Ovary (tissue), 7 donors: ENCODE measurements at regions not wholly inside any gene's neighbourhood (a gene's known extent, or its start where the extent isn't known, plus 50 kb on each side); places are given as distances from the start of the nearest gene placed in this dataset.

Experiments used
- DNase-seq, 5 donors: peaks; one replicate each; pipeline ENCODE4 v3.0.0-alpha.2; 2019 to 2020
- H3K27ac ChIP-seq, 2 donors: fragments of 200-600 bp; one replicate each; pipeline versions ENCODE4 v1.5.1 to v1.8.0; 2019 to 2022
- H3K27me3 ChIP-seq: fragments of 200-600 bp; one replicate; pipeline ENCODE4 v1.8.0; 2022
- H3K36me3 ChIP-seq: fragments of 200-600 bp; sonication (generic); one replicate; pipeline ENCODE4 v1.5.1; 2019
- H3K4me1 ChIP-seq: one replicate; pipeline ENCODE4 v1.8.1; 2013; ENCODE audit warnings: mild to moderate bottlenecking, moderate library complexity; ENCODE audit not compliant: insufficient read depth
- H3K4me3 ChIP-seq: fragments of 200-600 bp; sonication (generic); one replicate; pipeline ENCODE4 v1.5.1; 2017
- H3K9me3 ChIP-seq, 2 donors: fragments of 200-600 bp in 1 of 2; sonication (generic) in 1 of 2; one replicate each; pipeline versions ENCODE4 v1.5.1 to v1.8.1; 2013 to 2019; ENCODE audit warnings: mild to moderate bottlenecking in 1 of 2, moderate library complexity in 1 of 2
- EP300 ChIP-seq: sonication (generic); formaldehyde crosslinking; IDR thresholded peaks from one replicate; pipeline ENCODE4 v1.6.1; 2017; ENCODE audit warnings: antibody characterized with exemption
- POLR2A ChIP-seq: fragments of 450-650 bp; IDR thresholded peaks from one replicate; pipeline ENCODE4 v1.6.1; 2017; ENCODE audit warnings: antibody characterized with exemption, mild to moderate bottlenecking, moderate library complexity
- WGBS, 3 donors: extraction: QIAGEN DNeasy Blood & Tissue Kit in 1 of 3; methylation state at CpG; one replicate each; pipeline versions ENCODE4 v1.1.5 to v1.1.7; 2013 to 2017; 5-methylcytosine and 5-hydroxymethylcytosine counted together
- intact Hi-C, 4 donors: fragments of 100-400 bp; cut with DNase I; formaldehyde crosslinking; loops; one replicate each; pipeline versions ENCODE4 v1.11.0 to v1.15.1; 2022 to 2023
- TF ChIP-seq, protein P1 (sequence below), 3 donors: fragments of 450-650 bp in 2 of 3; fragments of 200-600 bp in 1 of 3; IDR thresholded peaks; one replicate each; pipeline versions ENCODE4 v1.5.1 to v1.8.0; 2016 to 2022; ENCODE audit warnings: antibody characterized with exemption in 3 of 3, mild to moderate bottlenecking in 1 of 3
- donor health status: DM: no; HTN: no; CAD: no; lungs with moderate emphysema.
- donor health status: DM: no; HTN: no; CAD: no.
- donor health status: Bipolar disorder and iron deficiency.
- donor health status: DM: no; HTN: no; CAD: no.
- donor health status: DM: yes; HTN: yes; CAD: no.

DNA sequence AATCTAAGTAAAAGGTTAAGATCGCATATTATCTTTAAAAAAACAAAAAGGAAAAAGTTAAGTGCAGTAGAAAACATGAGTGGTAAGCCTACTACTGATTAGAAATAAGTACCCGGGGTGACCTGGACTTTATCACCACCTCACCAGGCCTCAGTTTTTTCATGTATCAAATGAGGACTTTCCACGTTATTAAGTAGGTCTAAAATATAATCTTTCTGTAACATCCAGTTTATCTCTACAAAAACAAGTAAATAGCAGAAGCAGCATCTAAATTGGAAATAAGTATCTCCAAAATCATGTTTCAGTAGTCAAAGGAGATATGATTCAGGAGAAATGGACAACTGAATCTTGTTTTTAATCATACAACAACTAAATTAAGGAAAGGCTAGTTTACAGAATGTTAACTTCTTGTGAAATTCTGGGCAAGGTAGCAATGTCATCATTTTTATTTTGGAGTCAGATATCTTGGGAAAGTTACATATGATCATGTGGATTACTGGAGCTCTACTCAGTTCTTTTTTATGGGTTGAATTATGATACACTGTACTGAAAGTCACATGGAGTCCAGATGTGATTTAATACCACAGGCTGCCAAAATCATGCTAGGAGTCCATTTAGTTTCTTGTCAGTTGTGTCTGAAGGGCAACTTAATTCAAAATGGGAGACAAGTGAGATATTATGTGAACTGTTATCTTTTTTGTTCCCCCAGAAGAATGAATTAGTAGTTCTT, 114.7 kb upstream of the PRL start:
- Histone ChIP-seq H3K4me3 (no peak overlapping the region), H3K4me1 (no peaks in the 10 kb centered on the region), H3K27me3 (no peaks in the 10 kb centered on the region), H3K27ac (no peak overlapping the region), H3K9me3 (no peaks in the 10 kb centered on the region), H3K36me3 (no peaks in the 10 kb centered on the region)
- WGBS, 3 donors, result 80 to 89% (median 88%) methylated on average over 3 of the region's 3 CpGs
- TF ChIP-seq EP300 (no peak), POLR2A (no peak)
- TF ChIP-seq, protein P1, sequence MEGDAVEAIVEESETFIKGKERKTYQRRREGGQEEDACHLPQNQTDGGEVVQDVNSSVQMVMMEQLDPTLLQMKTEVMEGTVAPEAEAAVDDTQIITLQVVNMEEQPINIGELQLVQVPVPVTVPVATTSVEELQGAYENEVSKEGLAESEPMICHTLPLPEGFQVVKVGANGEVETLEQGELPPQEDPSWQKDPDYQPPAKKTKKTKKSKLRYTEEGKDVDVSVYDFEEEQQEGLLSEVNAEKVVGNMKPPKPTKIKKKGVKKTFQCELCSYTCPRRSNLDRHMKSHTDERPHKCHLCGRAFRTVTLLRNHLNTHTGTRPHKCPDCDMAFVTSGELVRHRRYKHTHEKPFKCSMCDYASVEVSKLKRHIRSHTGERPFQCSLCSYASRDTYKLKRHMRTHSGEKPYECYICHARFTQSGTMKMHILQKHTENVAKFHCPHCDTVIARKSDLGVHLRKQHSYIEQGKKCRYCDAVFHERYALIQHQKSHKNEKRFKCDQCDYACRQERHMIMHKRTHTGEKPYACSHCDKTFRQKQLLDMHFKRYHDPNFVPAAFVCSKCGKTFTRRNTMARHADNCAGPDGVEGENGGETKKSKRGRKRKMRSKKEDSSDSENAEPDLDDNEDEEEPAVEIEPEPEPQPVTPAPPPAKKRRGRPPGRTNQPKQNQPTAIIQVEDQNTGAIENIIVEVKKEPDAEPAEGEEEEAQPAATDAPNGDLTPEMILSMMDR (IDR thresholded peaks at IDR 0.05), result no peak
- intact Hi-C loops, result no loop called here
- no peak for DNase-seq

DNA sequence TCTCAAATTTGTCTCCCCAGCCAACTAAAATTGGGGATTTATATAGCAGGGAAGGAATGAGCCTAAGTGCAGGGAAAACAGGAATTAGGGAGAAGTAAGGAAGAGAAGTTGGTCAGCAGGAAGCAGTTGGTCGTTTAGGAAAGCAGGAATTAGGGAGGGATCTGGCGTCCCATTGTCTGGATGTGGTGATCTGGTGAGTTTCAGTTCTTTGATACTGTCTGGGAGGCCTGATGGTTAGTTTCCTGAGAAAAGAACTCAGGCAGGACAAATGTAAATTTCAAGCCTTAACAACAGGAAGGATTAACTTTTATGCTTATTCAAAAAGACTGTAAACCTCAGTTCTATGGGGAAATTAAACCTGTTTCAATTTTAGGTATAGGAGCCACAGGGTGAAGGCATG, 116.2 kb upstream of the PRL start:
- H3K36me3 ChIP-seq, result no peaks in the 10 kb centered on the region
- DNase-seq, result no peak
- H3K4me1 ChIP-seq, result no peaks in the 10 kb centered on the region
- H3K27ac ChIP-seq, result no peak overlapping the region
- H3K27me3 ChIP-seq, result no peaks in the 10 kb centered on the region
- no peak overlapping the region for H3K4me3 ChIP-seq
- intact Hi-C loops, result no loop called here
- no peaks in the 10 kb centered on the region for H3K9me3 ChIP-seq
- WGBS, 3 donors, result 74 to 84% (median 82%) methylated on average over 2 of the region's 2 CpGs
- TF ChIP-seq, protein P1 (IDR thresholded peaks at IDR 0.05), result no peak
- TF ChIP-seq POLR2A (no peak), EP300 (no peak)

DNA sequence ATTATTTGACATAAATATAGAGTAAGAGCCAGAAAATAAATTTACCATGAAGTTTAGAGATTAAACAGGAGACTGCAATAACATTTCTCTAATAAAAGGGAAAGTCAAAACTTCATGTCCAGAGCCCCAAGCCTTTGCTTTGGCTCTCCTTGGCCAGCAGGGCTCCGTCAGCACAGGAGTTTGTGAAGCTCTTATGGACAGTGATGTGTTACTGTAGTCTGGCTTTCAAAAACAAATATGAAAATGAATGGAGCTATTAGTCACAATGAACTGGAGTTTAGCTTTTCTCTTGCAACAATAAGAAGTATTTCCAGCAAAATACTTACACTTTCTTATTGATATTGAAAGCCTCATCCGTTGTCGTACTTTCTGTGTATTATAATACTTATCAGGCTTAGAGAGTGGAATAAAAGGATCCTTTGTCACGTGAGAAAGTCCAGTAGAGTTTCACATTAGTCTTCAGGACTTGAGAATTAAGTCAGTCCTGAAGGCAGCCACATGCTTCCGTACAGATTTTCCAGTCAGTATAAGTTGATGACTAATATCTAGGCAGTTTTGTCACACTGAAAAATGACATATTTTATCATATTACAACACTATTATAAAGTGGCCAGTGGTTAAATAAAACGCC, 117.0 kb upstream of the PRL start:
- Histone ChIP-seq H3K27ac (no peak overlapping the region), H3K27me3 (no peaks in the 10 kb centered on the region), H3K9me3 (no peaks in the 10 kb centered on the region), H3K4me3 (no peak overlapping the region), H3K36me3 (no peaks in the 10 kb centered on the region), H3K4me1 (no peaks in the 10 kb centered on the region)
- intact Hi-C loops, result no loop called here
- no peak for DNase-seq
- TF ChIP-seq EP300, result no peak
- no peak for TF ChIP-seq POLR2A
- WGBS, 3 donors, result 35 to 56% (median 54%) methylated on average over 6 of the region's 6 CpGs

DNA sequence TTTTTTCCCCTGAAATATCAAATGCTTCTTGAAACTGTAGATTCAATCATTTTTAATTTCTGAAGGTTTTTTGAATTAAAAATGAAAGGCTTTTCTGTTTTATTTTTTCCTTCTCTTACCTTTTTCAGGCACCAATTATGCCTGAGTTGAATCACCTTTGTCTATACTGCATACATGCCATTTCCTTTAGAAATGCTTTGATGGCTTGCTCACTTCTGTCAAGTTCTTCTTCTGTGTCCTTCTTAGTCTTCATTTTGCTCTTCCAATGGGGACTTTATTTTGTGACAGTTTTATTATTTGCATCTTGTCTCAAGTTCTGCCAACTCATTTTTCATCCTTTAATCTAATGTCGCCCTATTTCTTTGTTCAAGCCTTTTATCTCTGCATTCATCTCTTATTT, 121.9 kb upstream of the PRL start:
- DNase-seq, result no peak
- whole genome bisulfite sequencing, 3 donors, result 89 to 93% (median 93%) methylated on average over 1 of the region's 1 CpG

More for the DNA sequence above, 121.9 kb upstream of the PRL start:
- no peaks in the 10 kb centered on the region for H3K9me3 ChIP-seq
- no peaks in the 10 kb centered on the region for H3K4me1 ChIP-seq
- H3K27me3 ChIP-seq, result no peaks in the 10 kb centered on the region
- TF ChIP-seq POLR2A (no peak), EP300 (no peak)
- TF ChIP-seq, protein P1 (IDR thresholded peaks at IDR 0.05), result no peak
- no peak overlapping the region for H3K27ac ChIP-seq
- no peaks in the 10 kb centered on the region for H3K36me3 ChIP-seq
- intact Hi-C loops, result no loop called here
- H3K4me3 ChIP-seq, result no peak overlapping the region
